Nephron (organoid): ENCODE measurements at regions not wholly inside any gene's neighbourhood (a gene's known extent, or its start where the extent isn't known, plus 50 kb on each side); places are given as distances from the start of the nearest gene placed in this dataset.

Source experiments
- H3K27ac Mint-ChIP-seq, 3 experiments: 2 replicates each; pipeline ENCODE4 v1.8.0; 2020; ENCODE audit warnings: mixed read lengths in 3 of 3, mild to moderate bottlenecking in 2 of 3, moderate library complexity in 1 of 3
- H3K27me3 Mint-ChIP-seq: 2 replicates; pipeline ENCODE4 v1.8.0; 2021; ENCODE audit warnings: low read depth, mild to moderate bottlenecking, moderate library complexity, mixed read lengths
- H3K36me3 Mint-ChIP-seq: 2 replicates; pipeline ENCODE4 v1.8.0; 2020; ENCODE audit warnings: low read depth, mixed read lengths
- H3K4me1 Mint-ChIP-seq: 2 replicates; pipeline ENCODE4 v1.8.0; 2020; ENCODE audit warnings: mixed read lengths
- H3K4me3 Mint-ChIP-seq, 3 experiments: 2 replicates each; pipeline ENCODE4 v1.8.0; 2020; ENCODE audit warnings: mild to moderate bottlenecking in 3 of 3, mixed read lengths in 3 of 3, moderate library complexity in 2 of 3
- H3K9me3 Mint-ChIP-seq: 2 replicates; pipeline ENCODE4 v1.8.0; 2020; ENCODE audit warnings: mixed read lengths
- CTCF ChIP-seq, 3 experiments: fragments of 200-600 bp; sonication (generic); IDR thresholded peaks; one replicate each; pipeline ENCODE4 v1.5.0; 2021; ENCODE audit warnings: antibody characterized with exemption in 3 of 3; ENCODE audit not compliant: unreplicated experiment in 3 of 3

GRCh38 chr9:135217836-135218235, 130.4 kb downstream of the OLFM1 start:
- Mint-ChIP-seq H3K27me3 (peaks cover 66% of the 10 kb centered on the region), H3K4me1 (peaks cover 49% of the 10 kb centered on the region), H3K27ac (no peak overlapping the region), H3K9me3 (peaks cover 2% of the 10 kb centered on the region), H3K4me3 (no peak overlapping the region), H3K36me3 (no peaks in the 10 kb centered on the region)
- TF ChIP-seq CTCF (IDR thresholded peaks at IDR 0.05; ENCODE audit: unreplicated experiment in 3 of 3): no peak

GRCh38 chr9:135218331-135219225, 131.1 kb downstream of the OLFM1 start:
- peaks cover 66% of the 10 kb centered on the region for H3K27me3 Mint-ChIP-seq
- peaks cover 49% of the 10 kb centered on the region for H3K4me1 Mint-ChIP-seq
- no peak for TF ChIP-seq CTCF (IDR thresholded peaks at IDR 0.05; ENCODE audit: unreplicated experiment in 3 of 3)
- peaks cover under 1% of the 10 kb centered on the region for H3K9me3 Mint-ChIP-seq
- H3K36me3 Mint-ChIP-seq: no peaks in the 10 kb centered on the region
- peak overlapping the region in 1 of 3 experiments; percentile 26 for H3K4me3 Mint-ChIP-seq
- H3K27ac Mint-ChIP-seq: no peak overlapping the region

- Mint-ChIP-seq H3K4me3 (no peak overlapping the region), H3K4me1 (peaks cover 40% of the 10 kb centered on the region), H3K36me3 (no peaks in the 10 kb centered on the region), H3K9me3 (no peaks in the 10 kb centered on the region), H3K27me3 (peaks cover 58% of the 10 kb centered on the region), H3K27ac (no peak overlapping the region)
- no peak for TF ChIP-seq CTCF (IDR thresholded peaks at IDR 0.05; ENCODE audit: unreplicated experiment in 3 of 3)
Measured at GRCh38 chr9:135219676-135220600, 132.5 kb downstream of the OLFM1 start.

GRCh38 chr9:135220601-135221575, 133.4 kb downstream of the OLFM1 start:
- peaks cover 32% of the 10 kb centered on the region for H3K4me1 Mint-ChIP-seq
- no peaks in the 10 kb centered on the region for H3K36me3 Mint-ChIP-seq
- H3K4me3 Mint-ChIP-seq: no peak overlapping the region
- no peak overlapping the region for H3K27ac Mint-ChIP-seq
- H3K9me3 Mint-ChIP-seq: no peaks in the 10 kb centered on the region
- H3K27me3 Mint-ChIP-seq: peaks cover 50% of the 10 kb centered on the region
- TF ChIP-seq CTCF (IDR thresholded peaks at IDR 0.05; ENCODE audit: unreplicated experiment in 3 of 3): no peak

GRCh38 chr9:135221576-135221950, 134.1 kb downstream of the OLFM1 start:
- peaks cover 49% of the 10 kb centered on the region for H3K27me3 Mint-ChIP-seq

More at GRCh38 chr9:135221576-135221950, 134.1 kb downstream of the OLFM1 start:
- no peak for TF ChIP-seq CTCF (IDR thresholded peaks at IDR 0.05; ENCODE audit: unreplicated experiment in 3 of 3)
- Mint-ChIP-seq H3K36me3 (no peaks in the 10 kb centered on the region), H3K4me1 (peaks cover 30% of the 10 kb centered on the region), H3K4me3 (no peak overlapping the region), H3K9me3 (no peaks in the 10 kb centered on the region), H3K27ac (no peak overlapping the region)
